22Rv1 (cell line): ENCODE measurements at regions not wholly inside any gene's neighbourhood (a gene's known extent, or its start where the extent isn't known, plus 50 kb on each side); places are given as distances from the start of the nearest gene placed in this dataset.

ENCODE experiments used
- H3K27ac ChIP-seq: fragments of 450-650 bp; 2 replicates; pipeline ENCODE4 v1.5.1; 2017
- CTCF ChIP-seq: fragments of 450-650 bp; IDR thresholded peaks from 2 replicates; pipeline ENCODE4 v1.5.1; 2017; ENCODE audit warnings: mild to moderate bottlenecking
- ZFX ChIP-seq: fragments of 450-650 bp; IDR thresholded peaks from 2 replicates; pipeline ENCODE4 v1.6.1; 2017; ENCODE audit warnings: antibody characterized with exemption, borderline replicate concordance

- H3K27ac ChIP-seq = no peak overlapping the region
- TF ChIP-seq ZFX (no peak), CTCF (no peak)
Measured at GRCh38 chr1:185598332-185598731, 135.9 kb upstream of the HMCN1 start.

- TF ChIP-seq ZFX (no peak), CTCF (peak; percentile 98)
- no peak overlapping the region for H3K27ac ChIP-seq
Measured at GRCh38 chr1:185595835-185596667, 138.1 kb upstream of the HMCN1 start.

GRCh38 chr1:185594786-185595410, 139.3 kb upstream of the HMCN1 start:
- TF ChIP-seq ZFX (no peak), CTCF (no peak)

GRCh38 chr1:185593271-185593670, 140.9 kb upstream of the HMCN1 start:
- TF ChIP-seq CTCF = no peak
- TF ChIP-seq ZFX = no peak

More at GRCh38 chr1:185594786-185595410, 139.3 kb upstream of the HMCN1 start:
- H3K27ac ChIP-seq = no peak overlapping the region

GRCh38 chr1:185585770-185586169, 148.4 kb upstream of the HMCN1 start:
- no peak overlapping the region for H3K27ac ChIP-seq

More at GRCh38 chr1:185593271-185593670, 140.9 kb upstream of the HMCN1 start:
- H3K27ac ChIP-seq = no peak overlapping the region

GRCh38 chr1:185581961-185582725, 152.0 kb upstream of the HMCN1 start:
- H3K27ac ChIP-seq = no peak overlapping the region

More at GRCh38 chr1:185585770-185586169, 148.4 kb upstream of the HMCN1 start:
- TF ChIP-seq ZFX (no peak), CTCF (no peak)

More at GRCh38 chr1:185581961-185582725, 152.0 kb upstream of the HMCN1 start:
- TF ChIP-seq ZFX = no peak
- no peak for TF ChIP-seq CTCF
